RCC 7860 (cell line): ENCODE measurements at regions not wholly inside any gene's neighbourhood (a gene's known extent, or its start where the extent isn't known, plus 50 kb on each side); places are given as distances from the start of the nearest gene placed in this dataset.

Experiments used
- DNase-seq: peaks from one replicate; pipeline ENCODE4 v3.0.0-alpha.2; 2015; ENCODE audit warnings: low spot score
- FAIRE-seq: peaks from 2 replicates; lab custom pipeline; 2012; peaks lifted over from hg19 to GRCh38; lab: Jason Lieb, UNC

- FAIRE-seq = no peak
- DNase-seq = no peak
These were observed 102.4 kb downstream of the EFNB2 start for GRCh38 chr13:106433066-106433465.

GRCh38 chr13:106432636-106433035, 102.8 kb downstream of the EFNB2 start:
- FAIRE-seq (no peak), DNase-seq (no peak)

GRCh38 chr13:106426909-106427308, 108.6 kb downstream of the EFNB2 start:
- DNase-seq (no peak), FAIRE-seq (no peak)

- FAIRE-seq (no peak), DNase-seq (no peak)
These were observed 109.8 kb downstream of the EFNB2 start for GRCh38 chr13:106425661-106426060.

- FAIRE-seq (no peak), DNase-seq (no peak)
These were observed 110.7 kb downstream of the EFNB2 start for GRCh38 chr13:106424805-106425204.

- DNase-seq (no peak), FAIRE-seq (no peak)
These were observed 111.9 kb downstream of the EFNB2 start for GRCh38 chr13:106423530-106423929.

GRCh38 chr13:106418556-106418955, 116.9 kb downstream of the EFNB2 start:
- FAIRE-seq (no peak), DNase-seq (no peak)

- DNase-seq (no peak), FAIRE-seq (no peak)
These were observed 117.9 kb downstream of the EFNB2 start for GRCh38 chr13:106417467-106418110.

- DNase-seq = no peak
- FAIRE-seq = no peak
These were observed 118.8 kb downstream of the EFNB2 start for GRCh38 chr13:106416645-106417044.

GRCh38 chr13:106415971-106416370, 119.5 kb downstream of the EFNB2 start:
- FAIRE-seq (no peak), DNase-seq (no peak)

- no peak for DNase-seq
- no peak for FAIRE-seq
These were observed 120.0 kb downstream of the EFNB2 start for GRCh38 chr13:106415442-106415841.

GRCh38 chr13:106407338-106407737, 128.1 kb downstream of the EFNB2 start:
- FAIRE-seq (no peak), DNase-seq (no peak)

GRCh38 chr13:106405731-106406130, 129.7 kb downstream of the EFNB2 start:
- no peak for DNase-seq
- FAIRE-seq = no peak

GRCh38 chr13:106403280-106403679, 132.2 kb downstream of the EFNB2 start:
- no peak for DNase-seq
- FAIRE-seq = no peak

GRCh38 chr13:106402866-106403265, 132.6 kb downstream of the EFNB2 start:
- no peak for FAIRE-seq
- DNase-seq = no peak

- FAIRE-seq (no peak), DNase-seq (no peak)
These were observed 134.4 kb downstream of the EFNB2 start for GRCh38 chr13:106401081-106401480.

GRCh38 chr13:106400289-106400688, 135.2 kb downstream of the EFNB2 start:
- DNase-seq = no peak
- FAIRE-seq = no peak

- no peak for FAIRE-seq
- DNase-seq = no peak
These were observed 137.2 kb downstream of the EFNB2 start for GRCh38 chr13:106398289-106398688.

GRCh38 chr13:106393776-106394175, 141.7 kb downstream of the EFNB2 start:
- no peak for FAIRE-seq
- no peak for DNase-seq

- DNase-seq = no peak
- FAIRE-seq = no peak
These were observed 143.8 kb downstream of the EFNB2 start for GRCh38 chr13:106391681-106392080.

- DNase-seq = no peak
- no peak for FAIRE-seq
These were observed 144.2 kb downstream of the EFNB2 start for GRCh38 chr13:106391271-106391670.

- FAIRE-seq = no peak
- no peak for DNase-seq
These were observed 145.1 kb downstream of the EFNB2 start for GRCh38 chr13:106390367-106390766.

- FAIRE-seq = no peak
These were observed 149.8 kb downstream of the EFNB2 start for GRCh38 chr13:106385654-106386053.

More at GRCh38 chr13:106385654-106386053, 149.8 kb downstream of the EFNB2 start:
- no peak for DNase-seq
